H1 (cell line): ENCODE measurements at regions not wholly inside any gene's neighbourhood (a gene's known extent, or its start where the extent isn't known, plus 50 kb on each side); places are given as distances from the start of the nearest gene placed in this dataset.

Experiments
- CTCF ChIA-PET: fragments of 300-600 bp; sonication (Branson Sonifier 250); formaldehyde crosslinking; loops from one replicate; lab custom pipeline; 2021; ENCODE audit not compliant: partially characterized antibody; lab: Charles Lee
- POLR2A ChIA-PET: fragments of 300-600 bp; sonication (Branson Sonifier 250); formaldehyde crosslinking; loops from one replicate; lab custom pipeline; 2021; ENCODE audit warnings: inconsistent platforms; ENCODE audit not compliant: partially characterized antibody; lab: Charles Lee
- DNase-seq, 2 experiments: peaks; one replicate each; pipeline versions ENCODE4 v3.0.0 to v3.0.0-alpha.2; 2010 to 2022; ENCODE audit warnings: low spot score in 2 of 2, low read depth in 1 of 2, mixed read lengths in 1 of 2
- FAIRE-seq: peaks from 2 replicates; lab custom pipeline; 2011; peaks lifted over from hg19 to GRCh38; lab: Jason Lieb, UNC
- H2AFZ ChIP-seq: 2 replicates; pipeline ENCODE4 v1.8.1; 2012; ENCODE audit warnings: low read length, inconsistent platforms
- H2AK5ac ChIP-seq: 2 replicates; pipeline ENCODE4 v1.6.1; 2013; ENCODE audit warnings: low read depth, low read length
- H2BK120ac ChIP-seq: replicated peaks from 2 replicates; pipeline ENCODE3; 2013; ENCODE audit warnings: low read depth, low read length, inconsistent platforms
- H2BK12ac ChIP-seq: 2 replicates; pipeline ENCODE4 v1.6.1; 2013; ENCODE audit warnings: low read depth, low read length
- H2BK15ac ChIP-seq: 2 replicates; pipeline ENCODE4 v1.6.1; 2013; ENCODE audit warnings: low read length
- H2BK20ac ChIP-seq: 2 replicates; pipeline ENCODE4 v1.6.1; 2013; ENCODE audit warnings: low read length
- H2BK5ac ChIP-seq: 2 replicates; pipeline ENCODE4 v1.6.1; 2013; ENCODE audit warnings: low read depth, low read length
- H3K14ac ChIP-seq: 2 replicates; pipeline ENCODE4 v1.6.1; 2013; ENCODE audit warnings: inconsistent platforms; ENCODE audit not compliant: insufficient read length
- H3K18ac ChIP-seq: 2 replicates; pipeline ENCODE4 v1.6.1; 2013; ENCODE audit warnings: low read length; ENCODE audit errors: extremely low read depth
- H3K23ac ChIP-seq: 2 replicates; pipeline ENCODE4 v1.6.1; 2013; ENCODE audit warnings: inconsistent platforms; ENCODE audit not compliant: insufficient read length
- H3K23me2 ChIP-seq: 2 replicates; pipeline ENCODE4 v1.6.1; 2013; ENCODE audit warnings: low read depth, low read length
- H3K27ac ChIP-seq: 2 replicates; pipeline ENCODE4 v1.6.1; 2011; ENCODE audit warnings: low read depth, low read length, inconsistent platforms
- H3K27me3 ChIP-seq, 4 experiments: replicated peaks in 1 of 4; 1 replicate in 1 of 4; 2 replicates in 3 of 4; pipeline versions ENCODE4 v1.6.1 to v1.8.1; 2011 to 2013; ENCODE audit warnings: low read length in 3 of 4, mild to moderate bottlenecking in 3 of 4, inconsistent platforms in 2 of 4, mixed read lengths in 2 of 4, moderate library complexity in 1 of 4; ENCODE audit not compliant: control insufficient read depth in 3 of 4, insufficient read depth in 3 of 4; ENCODE audit errors: extremely low read depth in 1 of 4
- H3K36me3 ChIP-seq, 4 experiments: 2 replicates each; pipeline versions ENCODE4 v1.6.1 to v1.8.1; 2011 to 2013; ENCODE audit warnings: mild to moderate bottlenecking in 4 of 4, low read length in 3 of 4, moderate library complexity in 2 of 4, control low read depth in 1 of 4, inconsistent platforms in 1 of 4; ENCODE audit not compliant: insufficient read depth in 4 of 4, control insufficient read depth in 2 of 4
- H3K4ac ChIP-seq: replicated peaks from 2 replicates; pipeline ENCODE3; 2013; ENCODE audit warnings: low read length, low read depth, mixed read lengths, inconsistent platforms; ENCODE audit not compliant: insufficient read length
- H3K4me1 ChIP-seq, 4 experiments: replicated peaks in 1 of 4; 1 replicate in 1 of 4; 2 replicates in 3 of 4; pipeline versions ENCODE4 v1.6.1 to v1.8.1; 2011 to 2013; ENCODE audit warnings: low read length in 3 of 4, inconsistent platforms in 2 of 4, mixed read lengths in 1 of 4; ENCODE audit not compliant: insufficient read depth in 4 of 4, control insufficient read depth in 3 of 4
- H3K4me2 ChIP-seq, 2 experiments: 2 replicates each; pipeline versions ENCODE4 v1.6.1 to v1.8.1; 2011 to 2013; ENCODE audit warnings: low read depth in 2 of 2, low read length in 2 of 2, control low read depth in 1 of 2, inconsistent platforms in 1 of 2, mild to moderate bottlenecking in 1 of 2; ENCODE audit not compliant: insufficient read depth in 1 of 2
- H3K4me3 ChIP-seq, 4 experiments: fragments of 200-600, 300-600 bp in 1 of 4; sonication (generic), shearing (Covaris generic), sonication (Bioruptor Twin) in 1 of 4; 2 replicates each; pipeline versions ENCODE4 v1.5.1 to v1.8.1; 2011 to 2016; ENCODE audit warnings: low read length in 4 of 4, low read depth in 3 of 4, control low read depth in 2 of 4, inconsistent platforms in 2 of 4, mild to moderate bottlenecking in 2 of 4, mixed read lengths in 1 of 4, moderate library complexity in 1 of 4; ENCODE audit not compliant: insufficient read depth in 2 of 4; ENCODE audit errors: extremely low read depth in 1 of 4
- H3K56ac ChIP-seq: replicated peaks from 2 replicates; pipeline ENCODE3; 2013; ENCODE audit warnings: low read depth, mild to moderate bottlenecking, mixed read lengths, low read length, inconsistent platforms; ENCODE audit not compliant: insufficient read length
- H3K79me1 ChIP-seq: 2 replicates; pipeline ENCODE4 v1.6.1; 2013; ENCODE audit warnings: low read depth, low read length, control low read depth
- H3K79me2 ChIP-seq, 2 experiments: 2 replicates each; pipeline versions ENCODE4 v1.6.1 to v1.8.1; 2012 to 2013; ENCODE audit warnings: low read length in 2 of 2, mild to moderate bottlenecking in 2 of 2, inconsistent platforms in 1 of 2; ENCODE audit not compliant: insufficient read depth in 2 of 2, control insufficient read depth in 1 of 2
- H3K9ac ChIP-seq, 4 experiments: replicated peaks in 1 of 4; 1 replicate in 1 of 4; 2 replicates in 3 of 4; pipeline versions ENCODE4 v1.6.1 to v1.8.1; 2011 to 2013; ENCODE audit warnings: low read depth in 3 of 4, low read length in 3 of 4, control low read depth in 2 of 4, mild to moderate bottlenecking in 2 of 4, moderate library complexity in 2 of 4, inconsistent platforms in 1 of 4; ENCODE audit errors: extremely low read depth in 1 of 4
- H3K9me3 ChIP-seq, 2 experiments: 2 replicates each; pipeline versions ENCODE4 v1.6.1 to v1.8.1; 2012 to 2013; ENCODE audit warnings: mild to moderate bottlenecking in 2 of 2, moderate library complexity in 2 of 2, control low read depth in 1 of 2, inconsistent platforms in 1 of 2, low read depth in 1 of 2, low read length in 1 of 2, mixed read lengths in 1 of 2; ENCODE audit not compliant: insufficient read depth in 2 of 2
- H4K20me1 ChIP-seq, 2 experiments: replicated peaks in 1 of 2; 2 replicates each; pipeline versions ENCODE3 to v1.8.1; 2011 to 2013; ENCODE audit warnings: inconsistent platforms in 2 of 2, low read length in 2 of 2, mild to moderate bottlenecking in 1 of 2; ENCODE audit not compliant: insufficient read depth in 2 of 2, control insufficient read depth in 1 of 2
- H4K5ac ChIP-seq: 2 replicates; pipeline ENCODE4 v1.6.1; 2013; ENCODE audit warnings: low read length, low read depth, mixed read lengths, inconsistent platforms; ENCODE audit not compliant: insufficient read length
- H4K8ac ChIP-seq: 2 replicates; pipeline ENCODE4 v1.8.0; 2013; ENCODE audit warnings: mild to moderate bottlenecking, moderate library complexity, low read length, inconsistent platforms; ENCODE audit not compliant: insufficient read depth; ENCODE audit errors: extremely low read depth
- H4K91ac ChIP-seq: replicated peaks from 2 replicates; pipeline ENCODE3; 2013; ENCODE audit warnings: low read length, mixed read lengths, inconsistent platforms; ENCODE audit not compliant: insufficient read length
- EGR1 ChIP-seq: IDR thresholded peaks from 2 replicates; pipeline ENCODE4 v1.6.1; 2011; ENCODE audit warnings: low read depth, low read length, borderline replicate concordance
- GABPA ChIP-seq: IDR thresholded peaks from 2 replicates; pipeline ENCODE4 v1.6.1; 2011; ENCODE audit warnings: mild to moderate bottlenecking, low read length, moderate library complexity, borderline replicate concordance; ENCODE audit not compliant: insufficient read depth
- HDAC6 ChIP-seq: IDR thresholded peaks from one replicate; pipeline ENCODE4 v1.7.1; 2012; ENCODE audit warnings: low read depth, mild to moderate bottlenecking, inconsistent platforms, low read length, moderate library complexity
- JUN ChIP-seq: IDR thresholded peaks from 2 replicates; pipeline ENCODE4 v1.6.1; 2011; ENCODE audit warnings: low read depth, mild to moderate bottlenecking, improper control_type of control experiment, low read length
- RFX5 ChIP-seq: IDR thresholded peaks from 2 replicates; pipeline ENCODE4 v1.6.1; 2011; ENCODE audit warnings: low read depth, low read length, improper control_type of control experiment, borderline replicate concordance
- SIRT6 ChIP-seq: IDR thresholded peaks from one replicate; pipeline ENCODE4 v1.7.1; 2012; ENCODE audit warnings: low read length, inconsistent platforms
- SIX5 ChIP-seq: IDR thresholded peaks from 2 replicates; pipeline ENCODE4 v1.6.1; 2011; ENCODE audit warnings: mild to moderate bottlenecking, low read depth, low read length
- SP1 ChIP-seq: IDR thresholded peaks from 2 replicates; pipeline ENCODE4 v1.6.1; 2011; ENCODE audit warnings: low read depth, low read length
- USF2 ChIP-seq: IDR thresholded peaks from 2 replicates; pipeline ENCODE4 v1.6.1; 2011; ENCODE audit warnings: low read length, improper control_type of control experiment
- WGBS, 2 experiments: shearing (Covaris generic) in 1 of 2; methylation state at CpG; one replicate each; pipeline versions ENCODE4 v1.1.6 to v1.1.7; 2013 to 2015; ENCODE audit warnings: low lambda C conversion rate in 2 of 2, mixed read lengths in 2 of 2, inconsistent platforms in 1 of 2, low coverage in 1 of 2, missing lambda C conversion rate in 1 of 2; ENCODE audit not compliant: insufficient replicate concordance in 2 of 2, insufficient coverage in 1 of 2, insufficient read length in 1 of 2; ENCODE audit errors: extremely low coverage in 1 of 2, missing lambda C conversion rate in 1 of 2; 5-methylcytosine and 5-hydroxymethylcytosine counted together
- TF ChIP-seq, protein P1 (sequence below): IDR thresholded peaks from 2 replicates; pipeline ENCODE4 v1.6.1; 2012; ENCODE audit warnings: inconsistent platforms

DNA sequence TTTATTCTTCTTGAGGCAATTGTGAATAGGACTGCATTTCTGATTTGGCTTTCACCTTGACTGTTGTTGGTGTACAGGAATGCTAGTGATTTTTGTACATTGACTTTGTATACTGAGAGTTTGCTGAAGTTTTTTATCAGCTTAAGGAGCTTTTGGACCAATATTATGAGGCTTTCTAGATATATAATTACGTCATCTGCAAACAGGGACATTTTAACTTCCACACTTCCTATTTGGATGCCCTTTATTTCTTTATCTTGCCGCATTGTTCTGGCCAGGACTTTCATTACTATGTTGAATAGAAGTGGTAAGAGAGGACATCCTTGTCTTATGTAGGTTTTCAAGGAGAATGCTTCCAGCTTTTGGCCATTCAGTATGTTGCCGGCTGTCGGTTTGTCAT is 425.4 kb upstream of the CHAC2 start:
- Histone ChIP-seq H3K14ac (no peak overlapping the region), H3K56ac (no peak overlapping the region), H3K27me3 (no peaks in the 10 kb centered on the region), H3K4me2 (no peak overlapping the region), H3K4me1 (no peaks in the 10 kb centered on the region), H4K20me1 (no peaks in the 10 kb centered on the region), H2BK15ac (no peak overlapping the region), H2AK5ac (no peak overlapping the region), H3K23me2 (no peaks in the 10 kb centered on the region; the same call in 1 of the 2 replicates), H3K23ac (no peak overlapping the region), H2BK5ac (no peak overlapping the region), H4K91ac (no peak overlapping the region), H4K5ac (no peak overlapping the region), H2BK120ac (no peak overlapping the region), H3K36me3 (no peaks in the 10 kb centered on the region; a peak in 1 of 8 replicates), H3K79me1 (no peaks in the 10 kb centered on the region), H3K9me3 (no peaks in the 10 kb centered on the region), H3K4ac (no peak overlapping the region), H3K79me2 (no peaks in the 10 kb centered on the region), H2BK12ac (no peak overlapping the region), H3K4me3 (no peak overlapping the region), H3K9ac (no peak overlapping the region), H2AFZ (no peak overlapping the region), H3K27ac (no peak overlapping the region), H2BK20ac (no peak overlapping the region), H4K8ac (no peak overlapping the region), H3K18ac (no peak overlapping the region)
- POLR2A ChIA-PET: no interaction called here
- CTCF ChIA-PET: interaction anchor here (1.9 kb wide), 1 partner anchor 73 kb away, joined by 4 read pairs; no protein-coding TSS in a partner anchor
- DNase-seq (no peak), FAIRE-seq (no peak)
- no peak for TF ChIP-seq HDAC6
- no peak for TF ChIP-seq EGR1
- TF ChIP-seq JUN: no peak
- no peak for TF ChIP-seq SIRT6
- TF ChIP-seq GABPA: no peak
- TF ChIP-seq, protein P1, sequence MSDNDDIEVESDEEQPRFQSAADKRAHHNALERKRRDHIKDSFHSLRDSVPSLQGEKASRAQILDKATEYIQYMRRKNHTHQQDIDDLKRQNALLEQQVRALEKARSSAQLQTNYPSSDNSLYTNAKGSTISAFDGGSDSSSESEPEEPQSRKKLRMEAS: no peak
- TF ChIP-seq USF2: no peak
- TF ChIP-seq SIX5: no peak
- no peak for TF ChIP-seq SP1
- no peak for TF ChIP-seq RFX5
- 87% methylated on average over 4 of the region's 4 CpGs; no CpG with 5 or more reads in 1 of the 2 experiments for WGBS, 2 experiments
